WTC11 (cell line): ENCODE measurements at regions not wholly inside any gene's neighbourhood (a gene's known extent, or its start where the extent isn't known, plus 50 kb on each side); places are given as distances from the start of the nearest gene placed in this dataset.

Experiments
- ATAC-seq: fragments of 200-7000 bp; cut with Tn5 transposase; 2 replicates; pipeline ENCODE4 v1.10.0; 2021; ENCODE audit warnings: mild to moderate bottlenecking, moderate library complexity
- CTCF ChIA-PET: fragments of 300-600 bp; sonication (Branson Sonifier 250); formaldehyde crosslinking; loops from one replicate; lab custom pipeline; 2021; ENCODE audit warnings: antibody characterized with exemption; lab: Charles Lee
- POLR2A ChIA-PET: fragments of 350-600 bp; sonication (Branson Sonifier 250); formaldehyde crosslinking; loops from one replicate; lab custom pipeline; 2021; ENCODE audit warnings: antibody characterized with exemption; lab: Charles Lee
- DNase-seq: peaks from one replicate; pipeline ENCODE4 v3.0.0; 2021; ENCODE audit warnings: low spot score
- H3K27ac Mint-ChIP-seq: 2 replicates; pipeline ENCODE4 v1.8.0; 2021; ENCODE audit warnings: mixed read lengths
- H3K27me3 Mint-ChIP-seq: 2 replicates; pipeline ENCODE4 v1.8.0; 2021; ENCODE audit warnings: low read depth, mild to moderate bottlenecking, moderate library complexity, mixed read lengths
- H3K36me3 Mint-ChIP-seq: 2 replicates; pipeline ENCODE4 v1.8.0; 2021; ENCODE audit warnings: mixed read lengths
- H3K4me1 Mint-ChIP-seq: 2 replicates; pipeline ENCODE4 v1.8.0; 2022; ENCODE audit warnings: mixed read lengths
- H3K4me3 Mint-ChIP-seq: 2 replicates; pipeline ENCODE4 v1.8.0; 2021; ENCODE audit warnings: mild to moderate bottlenecking, moderate library complexity, mixed read lengths
- H3K9me3 Mint-ChIP-seq: 2 replicates; pipeline ENCODE4 v1.8.0; 2021; ENCODE audit warnings: mixed read lengths
- CBFB ChIP-seq: sonication (generic); formaldehyde crosslinking; IDR thresholded peaks from 2 replicates; pipeline ENCODE4 v1.8.1; 2022; ENCODE audit warnings: mild to moderate bottlenecking, low read depth, missing genetic modification reagents
- GABPB1 ChIP-seq: sonication (generic); formaldehyde crosslinking; IDR thresholded peaks from 2 replicates; pipeline ENCODE4 v1.8.1; 2023; ENCODE audit warnings: mild to moderate bottlenecking, missing genetic modification reagents
- KAT7 ChIP-seq: sonication (generic); formaldehyde crosslinking; IDR thresholded peaks from 2 replicates; pipeline ENCODE4 v1.8.1; 2023; ENCODE audit warnings: missing genetic modification reagents, mild to moderate bottlenecking, borderline replicate concordance
- MXD4 ChIP-seq: fragments of 250-450 bp; sonication (Bioruptor Pico); IDR thresholded peaks from 2 replicates; pipeline ENCODE4 v1.8.0; 2021; ENCODE audit warnings: mild to moderate bottlenecking, moderate library complexity, borderline replicate concordance
- NR2C2 ChIP-seq: sonication (generic); formaldehyde crosslinking; IDR thresholded peaks from 2 replicates; pipeline ENCODE4 v1.8.0; 2022; ENCODE audit warnings: mild to moderate bottlenecking, missing genetic modification reagents
- RELA ChIP-seq: sonication (generic); formaldehyde crosslinking; IDR thresholded peaks from 2 replicates; pipeline ENCODE4 v1.8.1; 2022; ENCODE audit warnings: missing genetic modification reagents, mild to moderate bottlenecking, borderline replicate concordance
- RORB ChIP-seq: fragments of 250-450 bp; sonication (Bioruptor Pico); IDR thresholded peaks from 2 replicates; pipeline ENCODE4 v1.9.0; 2021; ENCODE audit warnings: mild to moderate bottlenecking
- SOX15 ChIP-seq: fragments of 250-450 bp; sonication (Bioruptor Pico); IDR thresholded peaks from 2 replicates; pipeline ENCODE4 v1.9.0; 2021; ENCODE audit warnings: mild to moderate bottlenecking
- TEAD1 ChIP-seq: sonication (generic); formaldehyde crosslinking; IDR thresholded peaks from 2 replicates; pipeline ENCODE4 v1.8.0; 2022; ENCODE audit warnings: mild to moderate bottlenecking, missing genetic modification reagents
- TP53 ChIP-seq: sonication (generic); formaldehyde crosslinking; IDR thresholded peaks from 2 replicates; pipeline ENCODE4 v1.8.1; 2023; ENCODE audit warnings: mild to moderate bottlenecking, missing genetic modification reagents
- ZNF219 ChIP-seq: sonication (generic); formaldehyde crosslinking; IDR thresholded peaks from 2 replicates; pipeline ENCODE4 v1.8.0; 2023; ENCODE audit warnings: missing genetic modification reagents, mild to moderate bottlenecking, borderline replicate concordance
- ZNF396 ChIP-seq: fragments of 250-450 bp; sonication (Bioruptor Pico); IDR thresholded peaks from 2 replicates; pipeline ENCODE4 v1.8.0; 2021; ENCODE audit warnings: mild to moderate bottlenecking, moderate library complexity, borderline replicate concordance
- TF ChIP-seq, protein P1 (sequence below): fragments of 200-600 bp; IDR thresholded peaks from 2 replicates; pipeline ENCODE4 v1.8.0; 2022; ENCODE audit warnings: antibody characterized with exemption
- TF ChIP-seq, protein P2 (sequence below): sonication (generic); formaldehyde crosslinking; IDR thresholded peaks from 2 replicates; pipeline ENCODE4 v1.8.1; 2023; ENCODE audit warnings: mild to moderate bottlenecking, moderate library complexity, missing genetic modification reagents
- TF ChIP-seq, protein P3 (sequence below): sonication (generic); formaldehyde crosslinking; IDR thresholded peaks from 2 replicates; pipeline ENCODE4 v1.8.0; 2022; ENCODE audit warnings: mild to moderate bottlenecking, missing genetic modification reagents
- TF ChIP-seq, protein P4 (sequence below): sonication (generic); formaldehyde crosslinking; IDR thresholded peaks from 2 replicates; pipeline ENCODE4 v1.8.0; 2023; ENCODE audit warnings: missing genetic modification reagents, mild to moderate bottlenecking, borderline replicate concordance
- TF ChIP-seq, protein P5 (sequence below): fragments of 250-450 bp; sonication (Bioruptor Pico); IDR thresholded peaks from 2 replicates; pipeline ENCODE4 v1.9.0; 2021; ENCODE audit warnings: mild to moderate bottlenecking
- TF ChIP-seq, protein P6 (sequence below): sonication (generic); formaldehyde crosslinking; IDR thresholded peaks from 2 replicates; pipeline ENCODE4 v1.8.1; 2022; ENCODE audit warnings: low read depth, missing genetic modification reagents, borderline replicate concordance

DNA sequence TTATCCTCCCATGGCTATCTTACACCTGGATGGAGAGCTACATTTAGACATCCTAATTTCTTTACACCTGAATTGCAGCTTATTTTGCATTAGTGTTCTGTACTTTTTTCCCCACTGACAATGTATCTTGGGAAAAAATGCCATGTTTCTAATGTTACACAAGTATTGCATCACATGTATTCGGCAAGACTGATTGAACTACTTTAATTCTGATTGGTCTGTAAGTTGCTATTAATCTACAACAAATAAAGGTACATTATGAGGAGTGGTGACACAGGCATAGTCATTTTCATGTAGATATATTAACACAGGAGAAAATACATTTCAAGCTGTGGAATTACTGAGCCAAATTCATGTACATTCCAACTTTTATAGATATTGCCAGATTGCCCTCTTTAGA is 558.0 kb downstream of the TRIML1 start (continued):
- TF ChIP-seq CBFB (CRISPR knock-in tag): no peak
- TF ChIP-seq, protein P1, sequence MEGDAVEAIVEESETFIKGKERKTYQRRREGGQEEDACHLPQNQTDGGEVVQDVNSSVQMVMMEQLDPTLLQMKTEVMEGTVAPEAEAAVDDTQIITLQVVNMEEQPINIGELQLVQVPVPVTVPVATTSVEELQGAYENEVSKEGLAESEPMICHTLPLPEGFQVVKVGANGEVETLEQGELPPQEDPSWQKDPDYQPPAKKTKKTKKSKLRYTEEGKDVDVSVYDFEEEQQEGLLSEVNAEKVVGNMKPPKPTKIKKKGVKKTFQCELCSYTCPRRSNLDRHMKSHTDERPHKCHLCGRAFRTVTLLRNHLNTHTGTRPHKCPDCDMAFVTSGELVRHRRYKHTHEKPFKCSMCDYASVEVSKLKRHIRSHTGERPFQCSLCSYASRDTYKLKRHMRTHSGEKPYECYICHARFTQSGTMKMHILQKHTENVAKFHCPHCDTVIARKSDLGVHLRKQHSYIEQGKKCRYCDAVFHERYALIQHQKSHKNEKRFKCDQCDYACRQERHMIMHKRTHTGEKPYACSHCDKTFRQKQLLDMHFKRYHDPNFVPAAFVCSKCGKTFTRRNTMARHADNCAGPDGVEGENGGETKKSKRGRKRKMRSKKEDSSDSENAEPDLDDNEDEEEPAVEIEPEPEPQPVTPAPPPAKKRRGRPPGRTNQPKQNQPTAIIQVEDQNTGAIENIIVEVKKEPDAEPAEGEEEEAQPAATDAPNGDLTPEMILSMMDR: no peak
- TF ChIP-seq KAT7: no peak
- TF ChIP-seq GABPB1 (CRISPR knock-in tag): no peak
- TF ChIP-seq NR2C2 (CRISPR knock-in tag): no peak
- TF ChIP-seq ZNF219 (CRISPR knock-in tag): no peak
- TF ChIP-seq, protein P2, sequence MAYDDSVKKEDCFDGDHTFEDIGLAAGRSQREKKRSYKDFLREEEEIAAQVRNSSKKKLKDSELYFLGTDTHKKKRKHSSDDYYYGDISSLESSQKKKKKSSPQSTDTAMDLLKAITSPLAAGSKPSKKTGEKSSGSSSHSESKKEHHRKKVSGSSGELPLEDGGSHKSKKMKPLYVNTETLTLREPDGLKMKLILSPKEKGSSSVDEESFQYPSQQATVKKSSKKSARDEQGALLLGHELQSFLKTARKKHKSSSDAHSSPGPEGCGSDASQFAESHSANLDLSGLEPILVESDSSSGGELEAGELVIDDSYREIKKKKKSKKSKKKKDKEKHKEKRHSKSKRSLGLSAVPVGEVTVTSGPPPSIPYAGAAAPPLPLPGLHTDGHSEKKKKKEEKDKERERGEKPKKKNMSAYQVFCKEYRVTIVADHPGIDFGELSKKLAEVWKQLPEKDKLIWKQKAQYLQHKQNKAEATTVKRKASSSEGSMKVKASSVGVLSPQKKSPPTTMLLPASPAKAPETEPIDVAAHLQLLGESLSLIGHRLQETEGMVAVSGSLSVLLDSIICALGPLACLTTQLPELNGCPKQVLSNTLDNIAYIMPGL (CRISPR knock-in tag): no peak

DNA sequence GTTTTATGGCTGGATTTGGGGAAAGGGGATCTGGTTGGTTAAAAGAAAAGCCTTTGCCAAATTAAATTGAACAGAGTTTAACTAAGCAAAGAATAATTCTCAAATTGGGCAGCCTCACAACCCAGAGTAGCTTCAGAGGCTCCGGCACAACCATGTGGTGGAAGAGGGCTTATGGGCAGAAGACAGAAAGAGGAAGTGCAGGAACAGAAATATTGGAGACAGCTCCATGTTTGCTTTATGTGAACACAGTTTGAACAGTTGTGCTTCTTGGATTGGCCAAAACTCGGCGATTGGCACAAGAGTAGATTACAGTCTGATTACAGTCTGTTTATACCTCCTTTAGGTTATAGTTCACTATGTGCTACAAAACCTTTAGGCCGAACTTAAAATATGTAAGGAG is 562.7 kb downstream of the TRIML1 start:
- no peak overlapping the region for H3K27ac Mint-ChIP-seq
- DNase-seq (no peak), ATAC-seq (no peak)
- no peaks in the 10 kb centered on the region for H3K27me3 Mint-ChIP-seq
- no peak for TF ChIP-seq MXD4 (CRISPR knock-in tag)
- TF ChIP-seq, protein P3, sequence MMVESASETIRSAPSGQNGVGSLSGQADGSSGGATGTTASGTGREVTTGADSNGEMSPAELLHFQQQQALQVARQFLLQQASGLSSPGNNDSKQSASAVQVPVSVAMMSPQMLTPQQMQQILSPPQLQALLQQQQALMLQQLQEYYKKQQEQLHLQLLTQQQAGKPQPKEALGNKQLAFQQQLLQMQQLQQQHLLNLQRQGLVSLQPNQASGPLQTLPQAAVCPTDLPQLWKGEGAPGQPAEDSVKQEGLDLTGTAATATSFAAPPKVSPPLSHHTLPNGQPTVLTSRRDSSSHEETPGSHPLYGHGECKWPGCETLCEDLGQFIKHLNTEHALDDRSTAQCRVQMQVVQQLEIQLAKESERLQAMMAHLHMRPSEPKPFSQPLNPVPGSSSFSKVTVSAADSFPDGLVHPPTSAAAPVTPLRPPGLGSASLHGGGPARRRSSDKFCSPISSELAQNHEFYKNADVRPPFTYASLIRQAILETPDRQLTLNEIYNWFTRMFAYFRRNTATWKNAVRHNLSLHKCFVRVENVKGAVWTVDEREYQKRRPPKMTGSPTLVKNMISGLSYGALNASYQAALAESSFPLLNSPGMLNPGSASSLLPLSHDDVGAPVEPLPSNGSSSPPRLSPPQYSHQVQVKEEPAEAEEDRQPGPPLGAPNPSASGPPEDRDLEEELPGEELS: no peak
- TF ChIP-seq, protein P4, sequence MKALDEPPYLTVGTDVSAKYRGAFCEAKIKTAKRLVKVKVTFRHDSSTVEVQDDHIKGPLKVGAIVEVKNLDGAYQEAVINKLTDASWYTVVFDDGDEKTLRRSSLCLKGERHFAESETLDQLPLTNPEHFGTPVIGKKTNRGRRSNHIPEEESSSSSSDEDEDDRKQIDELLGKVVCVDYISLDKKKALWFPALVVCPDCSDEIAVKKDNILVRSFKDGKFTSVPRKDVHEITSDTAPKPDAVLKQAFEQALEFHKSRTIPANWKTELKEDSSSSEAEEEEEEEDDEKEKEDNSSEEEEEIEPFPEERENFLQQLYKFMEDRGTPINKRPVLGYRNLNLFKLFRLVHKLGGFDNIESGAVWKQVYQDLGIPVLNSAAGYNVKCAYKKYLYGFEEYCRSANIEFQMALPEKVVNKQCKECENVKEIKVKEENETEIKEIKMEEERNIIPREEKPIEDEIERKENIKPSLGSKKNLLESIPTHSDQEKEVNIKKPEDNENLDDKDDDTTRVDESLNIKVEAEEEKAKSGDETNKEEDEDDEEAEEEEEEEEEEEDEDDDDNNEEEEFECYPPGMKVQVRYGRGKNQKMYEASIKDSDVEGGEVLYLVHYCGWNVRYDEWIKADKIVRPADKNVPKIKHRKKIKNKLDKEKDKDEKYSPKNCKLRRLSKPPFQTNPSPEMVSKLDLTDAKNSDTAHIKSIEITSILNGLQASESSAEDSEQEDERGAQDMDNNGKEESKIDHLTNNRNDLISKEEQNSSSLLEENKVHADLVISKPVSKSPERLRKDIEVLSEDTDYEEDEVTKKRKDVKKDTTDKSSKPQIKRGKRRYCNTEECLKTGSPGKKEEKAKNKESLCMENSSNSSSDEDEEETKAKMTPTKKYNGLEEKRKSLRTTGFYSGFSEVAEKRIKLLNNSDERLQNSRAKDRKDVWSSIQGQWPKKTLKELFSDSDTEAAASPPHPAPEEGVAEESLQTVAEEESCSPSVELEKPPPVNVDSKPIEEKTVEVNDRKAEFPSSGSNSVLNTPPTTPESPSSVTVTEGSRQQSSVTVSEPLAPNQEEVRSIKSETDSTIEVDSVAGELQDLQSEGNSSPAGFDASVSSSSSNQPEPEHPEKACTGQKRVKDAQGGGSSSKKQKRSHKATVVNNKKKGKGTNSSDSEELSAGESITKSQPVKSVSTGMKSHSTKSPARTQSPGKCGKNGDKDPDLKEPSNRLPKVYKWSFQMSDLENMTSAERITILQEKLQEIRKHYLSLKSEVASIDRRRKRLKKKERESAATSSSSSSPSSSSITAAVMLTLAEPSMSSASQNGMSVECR (CRISPR knock-in tag): no peak
- no peak for TF ChIP-seq SOX15 (CRISPR knock-in tag)
- no peak overlapping the region for H3K4me3 Mint-ChIP-seq
- H3K36me3 Mint-ChIP-seq: no peaks in the 10 kb centered on the region
- no peaks in the 10 kb centered on the region for H3K4me1 Mint-ChIP-seq
- CTCF ChIA-PET: no interaction called here
- peaks cover 8% of the 10 kb centered on the region for H3K9me3 Mint-ChIP-seq
- POLR2A ChIA-PET: no interaction called here

DNA sequence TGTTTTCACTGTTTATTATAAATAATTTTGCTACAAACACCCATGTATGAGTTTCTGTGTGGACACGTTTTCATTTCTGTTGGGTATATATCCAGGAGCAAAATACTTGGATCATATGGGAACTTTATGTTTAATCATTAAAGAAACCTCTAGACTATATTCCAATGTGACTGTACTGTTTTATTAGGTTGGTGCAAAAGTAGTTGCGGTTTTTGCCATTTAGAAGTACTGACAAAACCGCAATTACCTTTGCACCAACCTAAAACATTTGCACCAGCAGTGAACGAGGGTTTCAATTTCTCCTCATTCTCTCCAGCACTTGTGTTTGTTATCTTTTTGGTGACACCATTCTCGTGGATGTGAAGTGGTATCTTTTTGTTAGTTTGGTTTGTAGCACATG is 565.0 kb downstream of the TRIML1 start:
- ATAC-seq (no peak), DNase-seq (no peak)
- Mint-ChIP-seq H3K36me3 (no peaks in the 10 kb centered on the region), H3K4me3 (no peak overlapping the region), H3K27ac (no peak overlapping the region), H3K27me3 (no peaks in the 10 kb centered on the region), H3K4me1 (no peaks in the 10 kb centered on the region), H3K9me3 (peaks cover 15% of the 10 kb centered on the region)
- CTCF ChIA-PET: no interaction called here
- POLR2A ChIA-PET: no interaction called here
- TF ChIP-seq ZNF396 (CRISPR knock-in tag): no peak
- TF ChIP-seq, protein P5, sequence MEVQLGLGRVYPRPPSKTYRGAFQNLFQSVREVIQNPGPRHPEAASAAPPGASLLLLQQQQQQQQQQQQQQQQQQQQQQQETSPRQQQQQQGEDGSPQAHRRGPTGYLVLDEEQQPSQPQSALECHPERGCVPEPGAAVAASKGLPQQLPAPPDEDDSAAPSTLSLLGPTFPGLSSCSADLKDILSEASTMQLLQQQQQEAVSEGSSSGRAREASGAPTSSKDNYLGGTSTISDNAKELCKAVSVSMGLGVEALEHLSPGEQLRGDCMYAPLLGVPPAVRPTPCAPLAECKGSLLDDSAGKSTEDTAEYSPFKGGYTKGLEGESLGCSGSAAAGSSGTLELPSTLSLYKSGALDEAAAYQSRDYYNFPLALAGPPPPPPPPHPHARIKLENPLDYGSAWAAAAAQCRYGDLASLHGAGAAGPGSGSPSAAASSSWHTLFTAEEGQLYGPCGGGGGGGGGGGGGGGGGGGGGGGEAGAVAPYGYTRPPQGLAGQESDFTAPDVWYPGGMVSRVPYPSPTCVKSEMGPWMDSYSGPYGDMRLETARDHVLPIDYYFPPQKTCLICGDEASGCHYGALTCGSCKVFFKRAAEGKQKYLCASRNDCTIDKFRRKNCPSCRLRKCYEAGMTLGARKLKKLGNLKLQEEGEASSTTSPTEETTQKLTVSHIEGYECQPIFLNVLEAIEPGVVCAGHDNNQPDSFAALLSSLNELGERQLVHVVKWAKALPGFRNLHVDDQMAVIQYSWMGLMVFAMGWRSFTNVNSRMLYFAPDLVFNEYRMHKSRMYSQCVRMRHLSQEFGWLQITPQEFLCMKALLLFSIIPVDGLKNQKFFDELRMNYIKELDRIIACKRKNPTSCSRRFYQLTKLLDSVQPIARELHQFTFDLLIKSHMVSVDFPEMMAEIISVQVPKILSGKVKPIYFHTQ: no peak
- TF ChIP-seq, protein P6, sequence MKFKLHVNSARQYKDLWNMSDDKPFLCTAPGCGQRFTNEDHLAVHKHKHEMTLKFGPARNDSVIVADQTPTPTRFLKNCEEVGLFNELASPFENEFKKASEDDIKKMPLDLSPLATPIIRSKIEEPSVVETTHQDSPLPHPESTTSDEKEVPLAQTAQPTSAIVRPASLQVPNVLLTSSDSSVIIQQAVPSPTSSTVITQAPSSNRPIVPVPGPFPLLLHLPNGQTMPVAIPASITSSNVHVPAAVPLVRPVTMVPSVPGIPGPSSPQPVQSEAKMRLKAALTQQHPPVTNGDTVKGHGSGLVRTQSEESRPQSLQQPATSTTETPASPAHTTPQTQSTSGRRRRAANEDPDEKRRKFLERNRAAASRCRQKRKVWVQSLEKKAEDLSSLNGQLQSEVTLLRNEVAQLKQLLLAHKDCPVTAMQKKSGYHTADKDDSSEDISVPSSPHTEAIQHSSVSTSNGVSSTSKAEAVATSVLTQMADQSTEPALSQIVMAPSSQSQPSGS: no peak
- TF ChIP-seq RORB (CRISPR knock-in tag): no peak
- TF ChIP-seq GABPB1 (CRISPR knock-in tag): no peak
- no peak for TF ChIP-seq TEAD1 (CRISPR knock-in tag)
- TF ChIP-seq KAT7: no peak
- no peak for TF ChIP-seq RELA
- TF ChIP-seq, protein P2 (CRISPR knock-in tag): no peak
- no peak for TF ChIP-seq TP53 (CRISPR knock-in tag)
